MM.1S (cell line): ENCODE measurements at regions not wholly inside any gene's neighbourhood (a gene's known extent, or its start where the extent isn't known, plus 50 kb on each side); places are given as distances from the start of the nearest gene placed in this dataset.

Experiments used
- EZH2 ChIP-seq: fragments of 300-600 bp; sonication (generic); optimal IDR thresholded peaks from 2 replicates; pipeline ENCODE3; 2017; ENCODE audit warnings: low read depth, mild to moderate bottlenecking, antibody characterized with exemption, low read length, mixed read lengths
- TF ChIP-seq, protein P1 (sequence below): fragments of 300-600 bp; sonication (generic); IDR thresholded peaks from 2 replicates; pipeline ENCODE4 v1.5.1; 2016; ENCODE audit warnings: antibody characterized with exemption, low read length, mixed read lengths

DNA sequence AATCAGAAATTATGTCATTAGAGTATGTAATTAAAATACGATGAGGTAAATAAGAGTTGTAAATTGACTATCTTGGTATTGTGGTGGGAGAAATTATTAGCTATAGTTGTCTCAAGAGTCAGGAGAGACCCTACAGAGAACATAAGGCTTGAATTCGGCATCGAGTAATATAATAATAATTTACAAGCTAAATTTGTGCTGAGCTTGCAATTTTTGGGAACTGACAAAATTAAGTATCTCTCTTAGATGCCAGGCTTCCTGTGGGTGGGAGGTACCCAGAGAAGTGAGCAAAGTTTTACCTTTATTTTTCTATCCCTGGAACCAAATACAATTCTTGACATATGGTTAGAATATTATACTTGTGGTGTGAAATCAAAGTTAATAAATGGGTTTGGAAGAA is 1637.0 kb downstream of the EFNB2 start:
- TF ChIP-seq, protein P1, sequence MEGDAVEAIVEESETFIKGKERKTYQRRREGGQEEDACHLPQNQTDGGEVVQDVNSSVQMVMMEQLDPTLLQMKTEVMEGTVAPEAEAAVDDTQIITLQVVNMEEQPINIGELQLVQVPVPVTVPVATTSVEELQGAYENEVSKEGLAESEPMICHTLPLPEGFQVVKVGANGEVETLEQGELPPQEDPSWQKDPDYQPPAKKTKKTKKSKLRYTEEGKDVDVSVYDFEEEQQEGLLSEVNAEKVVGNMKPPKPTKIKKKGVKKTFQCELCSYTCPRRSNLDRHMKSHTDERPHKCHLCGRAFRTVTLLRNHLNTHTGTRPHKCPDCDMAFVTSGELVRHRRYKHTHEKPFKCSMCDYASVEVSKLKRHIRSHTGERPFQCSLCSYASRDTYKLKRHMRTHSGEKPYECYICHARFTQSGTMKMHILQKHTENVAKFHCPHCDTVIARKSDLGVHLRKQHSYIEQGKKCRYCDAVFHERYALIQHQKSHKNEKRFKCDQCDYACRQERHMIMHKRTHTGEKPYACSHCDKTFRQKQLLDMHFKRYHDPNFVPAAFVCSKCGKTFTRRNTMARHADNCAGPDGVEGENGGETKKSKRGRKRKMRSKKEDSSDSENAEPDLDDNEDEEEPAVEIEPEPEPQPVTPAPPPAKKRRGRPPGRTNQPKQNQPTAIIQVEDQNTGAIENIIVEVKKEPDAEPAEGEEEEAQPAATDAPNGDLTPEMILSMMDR = no peak
- no peak for TF ChIP-seq EZH2
